NK-92 treated with Interleukin-12 subunit alpha and Interleukin-12 subunit beta, amount 100 ng/mL, for 24 hours (cell line): ENCODE measurements at regions not wholly inside any gene's neighbourhood (a gene's known extent, or its start where the extent isn't known, plus 50 kb on each side); places are given as distances from the start of the nearest gene placed in this dataset.
"Not testable (repeated sequence)": the region's sequence is repeated elsewhere in the genome, so short reads cannot be mapped to it uniquely, and the experiment has no call there.

Source experiments
- DNase-seq: peaks from one replicate; lab custom pipeline; 2025; lab: John Stamatoyannopoulos, UW

DNA sequence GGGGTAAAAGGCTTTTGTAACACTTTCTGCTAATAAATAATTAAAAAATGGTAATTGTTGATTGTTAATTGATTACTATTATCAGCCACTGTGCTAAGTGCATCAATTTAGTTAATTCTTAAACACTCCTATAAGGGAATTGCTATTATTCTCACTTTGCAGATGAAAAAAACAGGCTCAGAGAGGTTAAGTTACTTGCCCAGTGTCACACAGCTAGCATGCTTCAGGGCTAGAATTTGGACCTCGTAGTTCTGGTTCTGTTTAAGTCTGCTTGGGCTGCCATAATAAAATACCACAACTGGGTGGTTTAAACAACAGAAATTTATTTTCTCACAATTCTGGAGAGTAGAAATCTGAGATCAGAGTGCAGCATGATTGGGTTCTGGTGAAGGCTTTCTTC is 164.8 kb upstream of the TBX18 start:
- no peak for DNase-seq

DNA sequence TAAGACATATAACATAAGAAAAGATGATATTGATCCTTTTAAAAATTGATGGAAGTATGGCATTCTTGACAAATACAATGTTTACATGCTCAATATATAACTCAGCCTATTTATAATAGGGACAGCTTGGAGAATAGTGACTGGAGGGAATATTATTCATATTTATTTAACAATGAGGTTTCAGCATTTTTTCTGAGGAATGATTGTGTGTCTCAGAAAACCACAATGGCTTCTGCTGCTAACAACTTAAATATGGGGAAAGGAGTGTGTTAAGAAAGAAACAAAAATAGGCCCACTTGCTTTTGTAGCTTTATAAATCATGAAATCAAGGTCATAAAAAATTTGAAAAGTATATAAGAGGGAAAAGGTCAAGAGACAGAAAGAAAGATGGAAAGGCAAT is 163.2 kb upstream of the TBX18 start:
- no peak for DNase-seq

DNA sequence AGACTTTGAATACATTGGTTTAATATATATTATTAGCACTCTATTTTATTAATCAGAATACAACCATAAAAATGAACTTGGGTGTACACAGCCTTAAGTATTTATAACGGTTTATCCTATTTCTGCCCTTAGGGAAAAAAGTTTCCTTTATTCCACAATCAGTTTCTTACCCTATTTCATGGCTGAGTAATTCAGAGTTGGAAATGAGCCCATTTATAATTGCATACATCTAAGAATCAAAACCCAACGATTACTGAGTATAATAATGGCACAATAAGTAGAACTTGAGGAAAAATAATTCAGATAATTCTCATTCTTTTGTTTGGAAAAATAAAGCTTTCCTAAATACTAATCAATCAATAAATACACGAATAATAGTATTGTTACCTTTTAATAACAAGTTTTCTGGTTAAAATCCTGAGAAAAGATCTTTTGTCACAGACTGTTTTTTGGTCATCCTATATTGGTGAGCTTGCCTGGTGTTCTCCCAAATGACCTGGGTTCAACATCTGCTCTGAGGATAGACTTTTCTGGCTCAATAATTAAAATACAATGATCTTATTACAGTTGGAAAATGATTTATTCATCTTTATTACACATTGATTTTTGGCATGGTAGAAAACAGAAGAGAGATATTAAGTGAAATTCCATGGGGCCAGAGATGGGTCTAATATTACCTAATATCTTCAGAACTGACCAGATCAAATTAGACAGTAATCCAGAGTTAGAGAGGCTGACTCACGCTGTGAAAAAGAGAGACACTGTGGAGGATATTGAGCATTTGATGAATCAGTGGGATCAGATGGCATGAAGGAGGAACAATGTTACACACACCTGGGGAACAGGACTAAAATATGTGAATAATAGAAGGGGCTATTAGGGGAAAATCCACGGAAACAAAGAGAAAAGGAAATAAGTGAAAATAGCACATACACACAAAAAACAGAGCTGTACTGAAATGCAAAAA is 162.1 kb upstream of the TBX18 start:
- DNase-seq: no peak

DNA sequence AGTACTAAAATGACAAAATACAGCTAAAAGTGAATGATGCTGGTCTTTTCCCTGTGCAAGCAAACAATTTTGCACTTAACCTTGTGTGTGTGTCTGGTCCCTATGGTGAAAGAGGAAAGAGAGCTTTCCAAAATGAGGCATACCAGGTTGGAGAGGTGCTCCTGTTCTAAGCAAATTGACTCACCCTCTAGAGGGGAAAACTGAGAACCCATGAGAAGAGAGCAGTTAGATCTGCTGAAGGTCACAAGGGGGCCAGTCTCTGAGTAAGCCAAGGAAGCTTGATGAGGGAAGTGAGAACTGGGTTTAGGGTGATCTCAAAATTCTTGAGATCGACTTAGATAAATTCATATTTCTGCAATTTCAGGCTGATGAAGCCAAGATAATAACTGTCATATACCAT is 157.5 kb upstream of the TBX18 start:
- DNase-seq: no peak

DNA sequence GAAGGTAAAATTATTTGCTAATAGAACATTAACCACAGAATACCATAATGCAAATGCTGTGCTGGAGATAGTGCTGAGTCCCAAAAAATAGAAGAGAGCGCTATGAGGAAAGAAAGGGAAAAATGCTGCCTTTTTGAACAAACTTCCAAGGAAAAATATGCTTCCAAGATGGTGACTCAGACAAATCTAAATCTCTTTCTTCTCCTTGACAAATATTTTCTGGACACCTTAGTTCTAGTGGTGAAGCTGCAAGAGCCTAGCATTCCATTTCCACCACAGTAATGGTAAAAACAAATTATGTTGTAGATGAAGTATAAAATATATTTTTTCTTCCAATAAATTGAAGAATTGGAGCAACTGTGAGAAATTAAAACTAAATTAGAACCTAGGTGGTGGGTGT is 155.6 kb upstream of the TBX18 start:
- DNase-seq: no peak

DNA sequence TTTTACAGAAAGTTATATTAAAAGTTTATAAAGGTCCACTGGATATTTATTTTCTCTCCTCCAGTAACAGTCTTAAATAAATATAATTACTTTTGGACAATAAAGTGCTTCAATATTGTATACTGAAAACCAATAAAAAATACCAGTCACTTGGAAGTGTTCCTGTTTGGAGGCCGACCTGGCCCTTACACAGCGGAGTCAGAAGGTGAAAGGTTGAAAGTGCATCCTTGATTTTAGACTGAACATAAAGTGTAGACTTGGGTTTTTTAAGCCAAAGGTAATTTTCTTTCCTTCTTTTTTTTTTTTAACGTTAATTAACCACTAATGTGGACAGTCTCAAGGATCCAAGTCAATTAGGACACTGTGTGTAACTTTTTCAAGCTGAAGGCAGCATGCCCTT is 152.3 kb upstream of the TBX18 start:
- DNase-seq: no peak

DNA sequence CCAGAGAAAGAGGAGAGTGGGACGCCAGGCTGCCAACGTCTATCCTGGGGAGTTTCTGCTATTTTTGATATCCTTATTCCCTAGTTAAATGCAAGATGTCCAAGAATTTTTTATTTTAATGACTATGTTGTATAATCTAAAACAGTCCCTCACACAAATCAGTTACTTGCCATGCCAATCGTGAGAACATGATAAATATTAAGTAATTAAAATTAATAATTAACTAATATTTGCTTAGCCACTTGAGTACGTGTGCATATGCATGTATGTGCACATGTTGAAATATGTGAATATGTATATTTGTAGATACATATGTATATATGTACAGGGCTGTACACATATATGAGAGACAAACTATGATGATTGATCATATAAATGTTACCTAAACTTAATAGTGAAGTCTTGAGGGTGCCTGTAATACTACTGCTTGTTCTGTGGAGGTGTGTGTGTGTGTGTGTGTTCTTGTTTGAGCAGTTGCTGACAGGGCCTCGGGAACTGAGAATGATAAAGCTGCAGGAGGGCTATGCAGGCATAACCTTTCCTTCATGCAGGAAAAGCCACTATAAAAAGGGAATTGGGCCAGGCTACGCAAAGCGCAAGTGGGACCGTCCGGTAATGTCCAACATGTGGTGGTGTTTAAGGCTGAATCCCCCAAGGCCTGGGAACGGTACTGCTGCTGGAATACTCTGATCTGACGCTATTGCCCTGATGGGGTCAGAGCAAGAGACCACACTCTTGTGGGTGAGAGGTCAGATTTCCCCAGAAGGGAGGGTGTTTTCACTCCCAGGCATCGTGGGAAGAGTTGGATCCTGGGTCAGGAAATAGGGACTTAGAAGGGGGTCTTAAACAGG is 148.3 kb upstream of the TBX18 start:
- DNase-seq: no peak

DNA sequence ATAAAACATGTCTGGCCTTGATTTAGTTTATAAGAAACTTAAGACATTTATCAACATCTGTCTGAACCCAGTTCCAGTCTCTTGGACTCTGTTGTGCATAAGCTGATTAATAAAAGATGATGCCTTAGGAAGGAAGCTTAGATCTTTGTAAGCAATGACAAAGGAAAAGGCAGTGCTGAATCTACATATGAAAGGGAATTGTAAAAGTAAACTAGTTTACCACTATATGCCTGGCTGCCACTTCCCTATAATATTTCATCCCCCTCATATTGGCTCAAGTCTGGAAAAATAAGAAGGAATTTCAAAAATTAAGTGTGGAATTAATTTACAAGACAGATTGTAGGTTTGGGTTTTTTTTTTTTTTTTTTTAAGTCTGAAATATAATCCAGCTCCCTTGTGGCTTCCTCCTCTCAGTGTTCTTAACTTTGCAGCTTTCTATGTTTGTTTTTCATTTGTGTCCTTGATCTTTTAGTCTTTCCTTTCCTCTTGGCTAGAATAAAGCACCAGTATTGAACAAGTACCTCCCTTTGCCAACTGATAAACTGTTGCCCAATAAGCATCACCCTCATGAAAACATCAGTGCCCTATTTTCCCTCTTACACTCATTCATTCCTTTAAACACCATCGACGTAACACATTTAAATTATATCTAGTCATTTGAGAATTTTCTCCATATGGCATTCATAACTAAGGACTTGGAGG is 146.7 kb upstream of the TBX18 start:
- no peak for DNase-seq

DNA sequence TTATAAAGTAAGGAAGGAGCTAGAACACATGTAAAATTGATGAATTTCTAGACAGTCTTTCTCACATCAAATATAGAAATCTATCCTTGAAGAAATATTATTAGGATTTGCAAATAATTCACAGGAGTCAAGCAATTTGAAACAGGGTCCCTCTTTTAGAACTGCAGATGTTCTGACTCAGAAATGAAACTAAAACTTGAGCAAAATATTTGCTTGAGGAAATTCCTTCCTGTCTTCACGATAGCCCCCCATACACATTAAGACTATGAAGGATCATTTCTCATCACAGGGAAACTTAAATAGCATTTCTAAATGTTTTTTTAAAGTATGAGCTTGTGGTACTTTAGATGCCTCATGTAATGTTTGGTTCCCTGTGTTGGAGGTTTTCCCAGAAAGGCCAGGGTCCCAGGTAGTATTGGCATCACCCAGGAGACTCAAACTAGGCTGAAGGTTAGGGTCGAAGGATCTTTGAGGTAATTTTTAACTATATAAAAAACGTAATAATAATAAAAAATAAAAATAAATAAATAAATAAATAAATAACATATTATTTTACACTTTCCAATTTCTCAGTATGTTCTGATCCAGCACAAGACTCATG is 144.0 kb upstream of the TBX18 start:
- no peak for DNase-seq

DNA sequence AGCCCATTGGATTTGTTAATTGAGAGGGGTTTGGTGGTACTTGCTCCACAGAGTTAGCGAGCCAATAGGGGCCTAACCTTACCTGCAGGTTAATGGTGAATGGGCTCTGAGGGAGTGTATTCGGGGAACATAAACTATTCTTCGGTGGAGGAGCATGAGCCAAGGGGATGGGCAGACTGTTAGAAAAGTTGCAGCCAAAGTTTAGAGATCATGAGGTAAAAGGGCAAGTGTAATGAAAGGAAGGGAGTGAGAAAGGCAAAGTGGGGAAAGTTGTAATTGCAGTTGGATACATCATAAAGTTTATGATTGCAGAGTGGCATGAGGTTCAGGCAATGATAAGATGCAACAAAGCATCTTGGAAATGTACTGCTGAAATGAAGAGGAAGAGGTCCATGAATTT is 142.1 kb upstream of the TBX18 start:
- DNase-seq: no peak

DNA sequence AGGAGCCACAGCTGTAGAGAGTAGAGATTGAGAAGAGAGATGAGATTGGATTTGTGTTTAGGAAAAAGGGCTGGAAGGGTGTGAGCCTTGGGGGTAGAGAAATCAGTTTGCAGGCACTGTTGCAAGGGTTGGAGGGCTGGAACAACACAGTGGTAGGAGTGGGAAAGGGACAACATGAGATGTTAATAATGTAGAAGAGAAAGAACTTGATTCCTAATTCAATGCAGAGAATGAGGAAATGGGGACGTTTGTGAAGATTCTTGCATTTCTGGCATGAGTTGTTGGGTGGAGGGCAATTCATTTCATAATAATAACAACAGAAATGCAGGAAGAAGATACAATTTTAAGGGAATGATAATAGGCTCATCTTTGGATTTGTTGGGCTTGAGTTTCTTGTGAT is 141.4 kb upstream of the TBX18 start:
- DNase-seq: no peak

DNA sequence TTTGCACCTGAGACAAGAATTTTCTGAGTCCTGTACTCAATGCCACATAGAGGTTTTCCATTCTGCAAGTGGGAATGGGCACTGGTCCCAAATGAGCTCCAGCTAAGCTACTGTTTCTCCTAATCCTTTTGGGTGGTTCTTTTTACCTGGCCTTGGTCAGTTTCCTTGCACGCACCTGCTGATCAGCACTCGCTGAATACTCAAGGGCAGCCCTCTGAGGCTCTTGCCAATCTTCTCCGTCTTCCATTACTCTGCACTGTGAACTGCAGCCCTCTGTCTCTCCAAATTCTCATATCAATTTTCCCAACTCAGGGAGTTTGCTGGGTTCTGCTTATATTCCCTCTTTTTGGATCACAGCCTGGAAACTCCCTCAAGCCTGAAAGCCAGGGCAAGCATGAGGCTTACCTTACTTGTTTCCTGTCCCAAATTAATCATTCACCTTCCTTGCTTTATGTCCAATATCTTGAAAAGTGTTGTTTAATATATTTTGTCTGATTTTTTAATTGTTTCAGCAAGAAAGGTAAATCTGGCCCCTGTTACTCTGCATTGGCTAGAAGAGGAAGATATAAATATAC is 138.0 kb upstream of the TBX18 start:
- DNase-seq: no peak

DNA sequence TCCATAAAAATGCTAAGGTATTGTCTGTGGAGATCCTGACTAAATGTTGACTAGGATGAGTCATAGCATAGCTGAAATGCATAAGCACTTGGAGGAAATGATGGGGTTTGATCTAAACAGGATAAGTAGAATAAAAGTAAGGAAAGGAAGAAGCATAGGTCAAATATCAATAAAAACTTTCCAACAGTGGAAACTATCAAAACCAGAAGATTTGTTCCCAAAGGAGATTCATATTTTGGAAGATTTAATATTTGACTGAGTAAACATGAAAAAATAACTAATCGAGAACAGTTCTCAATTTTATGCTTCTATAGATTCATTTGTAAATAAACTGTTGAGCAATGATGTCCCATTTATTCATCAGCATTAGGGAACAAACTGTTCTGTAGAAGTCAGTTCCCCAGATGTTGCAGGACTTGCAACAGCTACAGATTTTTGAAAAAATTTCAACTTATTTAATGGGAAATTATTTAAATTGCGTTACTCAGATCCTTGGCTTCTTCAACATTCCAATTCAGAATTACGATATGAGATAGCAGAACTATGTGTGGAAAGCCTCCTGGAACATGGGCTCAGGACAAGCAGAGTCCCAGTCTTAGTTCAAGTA is 133.7 kb upstream of the TBX18 start:
- DNase-seq: no peak

DNA sequence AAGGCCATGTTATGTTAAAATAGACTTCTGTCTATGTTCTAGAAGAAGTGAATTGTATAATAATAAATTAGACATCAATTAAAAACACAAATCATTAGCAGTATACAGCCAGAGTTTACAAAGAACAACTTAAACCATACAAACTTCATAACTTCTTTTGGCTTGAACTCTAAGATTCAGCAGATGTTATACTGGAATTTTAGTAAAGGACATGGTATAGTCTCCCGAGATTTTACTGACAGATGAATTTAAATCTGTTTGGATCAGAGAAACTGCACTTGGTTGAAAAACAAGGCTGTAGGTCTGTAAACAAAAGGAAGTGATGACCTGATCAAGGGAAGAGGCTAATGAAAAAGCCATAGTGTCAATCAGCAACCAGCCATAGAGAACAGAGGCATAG is 132.6 kb upstream of the TBX18 start:
- DNase-seq: no peak

DNA sequence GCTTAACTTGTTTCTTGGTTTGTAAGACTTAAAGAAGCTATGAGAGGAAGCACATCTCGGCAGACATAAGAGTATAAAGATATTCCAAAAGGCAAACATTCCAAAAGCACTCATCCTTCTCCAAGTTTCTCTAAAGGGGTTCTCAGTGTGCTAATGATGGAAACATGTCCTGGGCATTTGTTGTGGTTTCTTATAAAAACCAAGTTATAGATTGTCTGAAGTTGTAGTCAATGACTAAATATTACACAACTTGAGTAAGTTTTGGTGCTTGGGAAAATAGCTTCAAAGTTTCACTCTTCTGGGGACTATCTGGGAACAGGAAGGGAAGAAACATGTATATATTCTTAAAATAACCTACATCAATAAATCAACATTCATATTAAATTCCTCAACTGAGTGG is 128.3 kb upstream of the TBX18 start:
- no peak for DNase-seq

DNA sequence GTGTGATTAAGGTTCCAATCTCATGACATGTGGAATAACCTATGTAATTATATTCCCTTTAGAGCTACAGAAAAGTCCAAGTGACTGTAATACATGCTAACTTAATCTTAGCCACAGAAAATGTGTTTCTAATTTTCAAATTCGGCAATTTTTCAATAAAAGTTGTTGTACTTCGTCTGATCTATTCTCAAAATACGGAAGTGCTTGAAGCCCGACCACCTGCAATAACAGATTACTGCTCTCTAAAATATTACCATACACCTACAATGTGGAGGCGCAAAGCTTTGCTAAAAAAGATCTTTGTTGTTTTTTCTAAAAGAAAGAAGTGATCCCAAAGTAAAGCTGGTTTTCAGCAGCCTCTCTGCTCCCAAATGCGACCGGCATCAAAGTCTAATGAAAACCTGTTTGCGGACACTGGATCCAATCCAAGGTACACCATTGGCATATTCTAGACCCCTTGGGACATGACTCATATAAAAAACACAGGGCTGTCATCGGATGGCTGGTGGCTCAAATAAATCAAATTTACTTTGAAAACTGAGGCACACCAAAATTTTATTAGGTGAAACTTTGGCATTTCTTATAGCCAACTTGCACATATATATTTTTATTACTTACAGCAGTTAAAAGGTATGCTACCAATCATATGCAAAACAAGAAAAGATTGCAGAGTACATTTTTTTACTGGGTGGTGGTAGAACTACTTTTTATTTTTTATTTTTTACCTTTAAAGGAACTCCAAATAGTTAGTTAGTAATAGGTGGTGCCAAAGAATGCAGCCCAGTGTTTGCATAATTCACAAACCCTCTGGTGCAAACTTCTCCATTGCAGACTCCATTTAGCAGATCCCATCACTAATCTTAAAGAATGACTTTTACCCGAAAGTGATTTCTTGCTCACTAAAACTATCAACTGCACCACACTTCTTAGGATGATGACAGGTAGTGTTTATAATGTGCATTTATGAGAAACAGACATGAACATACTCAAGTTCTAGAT is 118.7 kb upstream of the TBX18 start:
- no peak for DNase-seq

DNA sequence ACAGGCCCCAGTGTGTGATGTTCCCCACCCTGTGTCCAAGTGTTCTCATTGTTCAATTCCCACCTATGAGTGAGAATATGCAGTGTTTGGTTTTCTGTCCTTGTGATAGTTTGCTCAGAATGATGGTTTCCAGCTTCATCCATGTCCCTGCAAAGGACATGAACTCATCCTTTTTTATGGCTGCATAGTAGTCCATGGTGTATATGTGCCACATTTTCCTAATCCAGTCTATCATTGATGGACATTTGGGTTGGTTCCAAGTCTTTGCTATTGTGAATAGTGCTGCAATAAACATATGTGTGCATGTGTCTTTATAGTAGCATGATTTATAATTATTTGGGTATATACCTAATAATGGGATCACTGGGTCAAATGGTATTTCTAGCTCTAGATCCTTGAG is 115.0 kb upstream of the TBX18 start:
- DNase-seq: not testable (repeated sequence)

DNA sequence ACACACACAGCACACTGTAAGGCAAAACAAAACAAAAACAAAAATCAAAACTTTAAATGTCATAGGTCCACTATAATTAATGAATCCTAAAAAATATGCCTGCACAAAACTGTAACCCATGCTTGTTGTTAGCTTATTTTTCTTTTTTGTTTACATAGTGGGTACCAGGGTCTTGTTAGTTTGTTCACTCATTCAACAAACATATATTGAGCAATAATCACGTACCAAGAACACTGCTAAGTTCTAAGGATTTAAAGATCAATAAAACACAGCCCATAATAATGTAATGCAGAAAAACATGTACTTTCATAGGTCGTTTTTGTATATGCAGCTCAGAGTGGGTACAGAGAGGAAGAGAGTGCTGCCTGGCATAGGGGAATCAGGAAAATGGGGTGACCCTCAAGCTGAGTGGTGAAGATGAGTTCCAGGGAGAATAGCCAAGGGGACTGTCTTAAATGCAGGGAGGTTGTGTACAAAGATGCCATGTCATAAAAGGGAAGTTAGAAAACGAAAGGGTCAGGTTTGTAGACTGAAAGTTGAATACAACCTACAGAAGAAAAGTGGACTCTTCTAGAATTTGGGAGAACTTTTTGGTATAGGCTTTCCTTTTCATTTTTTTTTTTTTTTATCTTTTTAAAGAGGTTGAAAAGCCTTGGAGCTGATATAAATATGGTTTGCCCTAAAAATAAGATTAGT is 113.3 kb upstream of the TBX18 start:
- DNase-seq: no peak

DNA sequence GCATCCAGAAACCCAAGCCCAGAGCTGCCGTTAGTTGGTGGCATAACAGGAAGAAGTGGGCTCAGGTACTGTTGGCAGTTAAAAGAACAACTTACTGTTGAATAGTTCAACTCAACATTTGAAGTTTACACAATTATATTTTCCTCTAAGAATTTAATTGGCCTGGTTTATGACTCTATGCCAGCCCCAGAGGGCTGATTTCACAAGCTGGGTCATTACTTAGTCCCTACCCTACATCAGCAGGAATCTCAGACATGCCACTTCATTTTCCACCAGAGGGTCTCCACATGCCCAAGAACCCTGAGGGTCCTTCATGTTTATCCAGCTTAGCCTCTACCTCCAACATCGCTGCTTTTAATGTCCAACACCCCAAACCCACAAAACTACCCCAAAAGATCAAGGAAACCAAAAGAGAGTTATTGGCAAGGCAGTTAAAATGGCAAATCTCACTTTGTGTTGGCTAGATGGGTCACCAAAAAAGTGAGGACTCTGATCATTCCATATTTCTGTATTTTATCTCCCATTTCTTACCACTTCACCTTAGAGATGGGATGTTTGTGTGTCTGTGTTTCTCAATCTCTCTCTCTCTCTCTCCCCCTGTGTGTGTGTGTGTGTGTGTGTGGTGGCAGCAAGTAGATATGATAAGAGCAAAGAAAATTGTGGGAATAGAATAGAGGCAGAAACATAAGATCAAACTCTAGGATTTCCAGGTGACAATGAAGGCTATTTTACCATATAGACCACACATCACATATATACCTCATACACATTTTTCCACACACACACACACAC is 112.5 kb upstream of the TBX18 start:
- no peak for DNase-seq
